Left ventricle myocardium inferior (tissue), 1 donor: ENCODE measurements at regions not wholly inside any gene's neighbourhood (a gene's known extent, or its start where the extent isn't known, plus 50 kb on each side); places are given as distances from the start of the nearest gene placed in this dataset.

Experiments
- DNase-seq: peaks from one replicate; pipeline ENCODE4 v3.0.0-alpha.2; 2020
- H3K27ac ChIP-seq: fragments of 200-600 bp; replicated peaks from 2 replicates; pipeline ENCODE4 v1.8.0; 2021
- H3K27me3 ChIP-seq: fragments of 200-600 bp; 2 replicates; pipeline ENCODE4 v1.8.0; 2021; ENCODE audit warnings: low read depth
- H3K36me3 ChIP-seq: fragments of 200-600 bp; 2 replicates; pipeline ENCODE4 v1.8.0; 2021
- H3K4me1 ChIP-seq: fragments of 200-600 bp; 2 replicates; pipeline ENCODE4 v1.8.0; 2021
- H3K4me3 ChIP-seq: fragments of 200-600 bp; 2 replicates; pipeline ENCODE4 v1.8.0; 2021; ENCODE audit warnings: mild to moderate bottlenecking, moderate library complexity
- H3K9me3 ChIP-seq: fragments of 200-600 bp; replicated peaks from 2 replicates; pipeline ENCODE4 v1.8.0; 2021
- CTCF ChIP-seq: fragments of 200-600 bp; IDR thresholded peaks from 2 replicates; pipeline ENCODE4 v1.8.0; 2021; ENCODE audit warnings: antibody characterized with exemption, mild to moderate bottlenecking, borderline replicate concordance
- intact Hi-C: fragments of 100-400 bp; cut with micrococcal nuclease; formaldehyde crosslinking; loops from one replicate; pipeline ENCODE4 v1.11.0; 2022
- donor health status: DM: no; HTN: yes; CAD: no; lungs with severe emphysema.

GRCh38 chr18:39223283-39223682 lies 1657.7 kb upstream of the CELF4 start:
- intact Hi-C loops, result no loop called here
- Histone ChIP-seq H3K4me3 (no peak overlapping the region), H3K27ac (no peak overlapping the region), H3K4me1 (no peaks in the 10 kb centered on the region), H3K9me3 (no peaks in the 10 kb centered on the region), H3K27me3 (no peaks in the 10 kb centered on the region), H3K36me3 (no peaks in the 10 kb centered on the region)
- DNase-seq, result no peak
- no peak for TF ChIP-seq CTCF

DNA sequence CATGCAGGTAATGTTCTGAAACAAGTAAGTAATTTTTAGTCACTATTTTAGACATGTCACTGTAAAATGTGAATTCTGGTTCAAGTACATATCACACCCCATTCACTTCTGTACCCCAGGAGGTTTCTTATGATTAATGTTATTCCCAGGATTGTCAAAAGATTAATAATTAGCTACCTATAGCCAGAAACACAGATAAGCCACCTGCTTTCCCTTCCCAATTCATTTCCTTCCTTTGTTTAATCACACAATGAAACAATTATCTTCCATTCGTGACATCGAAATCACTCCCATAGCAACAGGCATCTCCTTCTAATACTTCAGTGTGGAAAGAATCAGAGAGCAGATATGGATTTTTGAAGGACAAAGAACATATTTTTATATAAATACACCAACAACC lies 1650.3 kb upstream of the CELF4 start:
- Histone ChIP-seq H3K4me1 (no peaks in the 10 kb centered on the region), H3K27me3 (no peaks in the 10 kb centered on the region), H3K27ac (no peak overlapping the region), H3K9me3 (peaks cover 17% of the 10 kb centered on the region), H3K36me3 (no peaks in the 10 kb centered on the region), H3K4me3 (no peak overlapping the region)
- no peak for DNase-seq
- intact Hi-C loops, result no loop called here
- TF ChIP-seq CTCF, result no peak

GRCh38 chr18:39211461-39211860 lies 1645.9 kb upstream of the CELF4 start:
- Histone ChIP-seq H3K36me3 (no peaks in the 10 kb centered on the region), H3K9me3 (peaks cover 17% of the 10 kb centered on the region), H3K27ac (no peak overlapping the region), H3K27me3 (no peaks in the 10 kb centered on the region), H3K4me3 (no peak overlapping the region), H3K4me1 (no peaks in the 10 kb centered on the region)
- no peak for TF ChIP-seq CTCF
- intact Hi-C loops, result no loop called here
- DNase-seq, result no peak

- DNase-seq, result no peak
- H3K4me3 ChIP-seq, result no peak overlapping the region
- no peak overlapping the region for H3K27ac ChIP-seq
- no peaks in the 10 kb centered on the region for H3K36me3 ChIP-seq
- intact Hi-C loops, result no loop called here
- no peaks in the 10 kb centered on the region for H3K27me3 ChIP-seq
- TF ChIP-seq CTCF, result no peak
- H3K4me1 ChIP-seq, result no peaks in the 10 kb centered on the region
- peaks cover 15% of the 10 kb centered on the region for H3K9me3 ChIP-seq
Observed at GRCh38 chr18:39209173-39209572, 1643.6 kb upstream of the CELF4 start.

GRCh38 chr18:39208729-39209128 lies 1643.1 kb upstream of the CELF4 start:
- H3K36me3 ChIP-seq, result no peaks in the 10 kb centered on the region
- intact Hi-C loops, result no loop called here

More at GRCh38 chr18:39208729-39209128, 1643.1 kb upstream of the CELF4 start:
- Histone ChIP-seq H3K27ac (no peak overlapping the region), H3K9me3 (peaks cover 10% of the 10 kb centered on the region), H3K27me3 (no peaks in the 10 kb centered on the region), H3K4me1 (no peaks in the 10 kb centered on the region), H3K4me3 (no peak overlapping the region)
- DNase-seq, result no peak
- TF ChIP-seq CTCF, result no peak
